Neural cell (in vitro differentiated cells): ENCODE measurements at regions not wholly inside any gene's neighbourhood (a gene's known extent, or its start where the extent isn't known, plus 50 kb on each side); places are given as distances from the start of the nearest gene placed in this dataset.

ENCODE experiments used
- H2AFZ ChIP-seq: fragments of 200-600, 300-800 bp; sonication (generic), shearing (Covaris generic); 2 replicates; pipeline ENCODE4 v1.6.0; 2014; ENCODE audit warnings: low read depth, mild to moderate bottlenecking, antibody characterized with exemption, low read length, moderate library complexity
- H3F3A ChIP-seq: fragments of 200-600 bp; shearing (Covaris generic); 2 replicates; pipeline ENCODE4 v1.6.1; 2016; ENCODE audit warnings: mild to moderate bottlenecking, moderate library complexity, mixed read lengths, antibody characterized with exemption, low read length; ENCODE audit not compliant: insufficient read depth, poor library complexity, severe bottlenecking
- H3K27ac ChIP-seq: fragments of 200-600, 300-800 bp; sonication (generic), shearing (Covaris generic); 2 replicates; pipeline ENCODE4 v1.5.1; 2014; ENCODE audit warnings: mild to moderate bottlenecking, low read length, moderate library complexity
- H3K27me3 ChIP-seq: fragments of 300-800, 200-600 bp; sonication (generic), shearing (Covaris generic); 2 replicates; pipeline ENCODE4 v1.6.0; 2014; ENCODE audit warnings: mild to moderate bottlenecking, low read depth, low read length, moderate library complexity; ENCODE audit not compliant: insufficient read depth
- H3K36me3 ChIP-seq: fragments of 300-800, 200-600 bp; sonication (generic), shearing (Covaris generic); 2 replicates; pipeline ENCODE4 v1.5.1; 2014; ENCODE audit warnings: mild to moderate bottlenecking, antibody characterized with exemption, low read length, moderate library complexity; ENCODE audit not compliant: insufficient read depth
- H3K4me2 ChIP-seq: fragments of 300-800, 200-600 bp; sonication (generic), shearing (Covaris generic); 2 replicates; pipeline ENCODE4 v1.6.0; 2014; ENCODE audit warnings: mild to moderate bottlenecking, low read length
- H3K4me3 ChIP-seq: fragments of 300-800, 200-600 bp; sonication (generic), shearing (Covaris generic); 2 replicates; pipeline ENCODE4 v1.5.1; 2014; ENCODE audit warnings: mild to moderate bottlenecking, low read length, moderate library complexity
- H3K79me2 ChIP-seq: fragments of 200-600 bp; shearing (Covaris generic); replicated peaks from 2 replicates; pipeline ENCODE4 v1.6.0; 2014; ENCODE audit warnings: mild to moderate bottlenecking, low read length, moderate library complexity; ENCODE audit not compliant: insufficient read depth
- H3K9ac ChIP-seq: fragments of 300-800, 200-600 bp; sonication (generic), shearing (Covaris generic); 2 replicates; pipeline ENCODE4 v1.6.1; 2016; ENCODE audit warnings: mild to moderate bottlenecking, low read length, mixed read lengths
- H3K9me2 ChIP-seq: fragments of 200-600 bp; shearing (Covaris generic); 2 replicates; pipeline ENCODE4 v1.6.1; 2016; ENCODE audit warnings: mild to moderate bottlenecking, low read length, mixed read lengths; ENCODE audit not compliant: insufficient read depth
- H3K9me3 ChIP-seq: fragments of 200-600, 300-800 bp; sonication (generic), shearing (Covaris generic); 2 replicates; pipeline ENCODE4 v1.6.1; 2016; ENCODE audit warnings: mild to moderate bottlenecking, mixed run types, low read length, moderate library complexity, mixed read lengths
- H4K20me1 ChIP-seq: fragments of 200-600 bp; shearing (Covaris generic); 2 replicates; pipeline ENCODE4 v1.6.1; 2016; ENCODE audit warnings: mild to moderate bottlenecking, mixed run types; ENCODE audit not compliant: insufficient read depth
- EP300 ChIP-seq: fragments of 450-650 bp; conservative IDR thresholded peaks from 2 replicates; pipeline ENCODE4 v1.6.1; 2014; ENCODE audit warnings: antibody characterized with exemption, mild to moderate bottlenecking, moderate library complexity; ENCODE audit not compliant: poor library complexity, severe bottlenecking
- EZH2 ChIP-seq: fragments of 200-600, 300-800 bp; shearing (Covaris generic), sonication (generic); IDR thresholded peaks from 2 replicates; pipeline ENCODE4 v1.6.1; 2014; ENCODE audit warnings: antibody characterized with exemption, low read length, borderline replicate concordance, mild to moderate bottlenecking; ENCODE audit not compliant: insufficient read depth, poor library complexity, severe bottlenecking
- MXI1 ChIP-seq: fragments of 450-650 bp; conservative IDR thresholded peaks from 2 replicates; pipeline ENCODE4 v1.6.1; 2014; ENCODE audit warnings: antibody characterized with exemption, mild to moderate bottlenecking; ENCODE audit not compliant: poor library complexity, severe bottlenecking
- POLR2AphosphoS5 ChIP-seq: IDR thresholded peaks from 2 replicates; pipeline ENCODE4 v1.6.1; 2012
- RAD21 ChIP-seq: fragments of 450-650 bp; conservative IDR thresholded peaks from 2 replicates; pipeline ENCODE4 v1.6.1; 2014; ENCODE audit warnings: antibody characterized with exemption, mild to moderate bottlenecking, moderate library complexity
- SMC3 ChIP-seq: fragments of 450-650 bp; conservative IDR thresholded peaks from 2 replicates; pipeline ENCODE4 v1.6.1; 2014; ENCODE audit warnings: antibody characterized with exemption, mild to moderate bottlenecking, moderate library complexity; ENCODE audit not compliant: poor library complexity
- TAF1 ChIP-seq: IDR thresholded peaks from 2 replicates; pipeline ENCODE4 v1.6.1; 2012; ENCODE audit warnings: low read depth
- TF ChIP-seq, protein P1 (sequence below): IDR thresholded peaks from 2 replicates; pipeline ENCODE4 v1.6.1; 2012; ENCODE audit warnings: borderline replicate concordance
- TF ChIP-seq, protein P2 (sequence below): fragments of 450-650 bp; IDR thresholded peaks from 2 replicates; pipeline ENCODE4 v1.5.1; 2014; ENCODE audit warnings: antibody characterized with exemption, mild to moderate bottlenecking, moderate library complexity; ENCODE audit not compliant: poor library complexity, severe bottlenecking

- Histone ChIP-seq H3K4me3 (no peak overlapping the region), H3K79me2 (no peaks in the 10 kb centered on the region), H3K9ac (no peak overlapping the region), H4K20me1 (no peaks in the 10 kb centered on the region), H3K27me3 (no peaks in the 10 kb centered on the region), H3F3A (no peaks in the 10 kb centered on the region), H3K4me2 (no peak overlapping the region), H3K9me2 (no peaks in the 10 kb centered on the region), H3K9me3 (no peaks in the 10 kb centered on the region), H3K36me3 (no peaks in the 10 kb centered on the region), H2AFZ (no peak overlapping the region), H3K27ac (no peak overlapping the region)
- TF ChIP-seq EP300: no peak
Measured at GRCh38 chr2:18061717-18062116, 183.2 kb downstream of the KCNS3 start.

GRCh38 chr2:18057657-18058056 is 179.2 kb downstream of the KCNS3 start:
- Histone ChIP-seq H3K9me2 (no peaks in the 10 kb centered on the region), H3F3A (no peaks in the 10 kb centered on the region), H2AFZ (no peak overlapping the region), H3K4me2 (no peak overlapping the region), H3K36me3 (no peaks in the 10 kb centered on the region), H3K9ac (no peak overlapping the region), H3K27me3 (no peaks in the 10 kb centered on the region), H3K9me3 (no peaks in the 10 kb centered on the region), H3K27ac (no peak overlapping the region), H3K4me3 (no peak overlapping the region), H3K79me2 (no peaks in the 10 kb centered on the region), H4K20me1 (no peaks in the 10 kb centered on the region)
- TF ChIP-seq SMC3 (no peak), TAF1 (no peak), POLR2AphosphoS5 (no peak), EZH2 (no peak), MXI1 (no peak), RAD21 (no peak), EP300 (no peak)
- TF ChIP-seq, protein P1, sequence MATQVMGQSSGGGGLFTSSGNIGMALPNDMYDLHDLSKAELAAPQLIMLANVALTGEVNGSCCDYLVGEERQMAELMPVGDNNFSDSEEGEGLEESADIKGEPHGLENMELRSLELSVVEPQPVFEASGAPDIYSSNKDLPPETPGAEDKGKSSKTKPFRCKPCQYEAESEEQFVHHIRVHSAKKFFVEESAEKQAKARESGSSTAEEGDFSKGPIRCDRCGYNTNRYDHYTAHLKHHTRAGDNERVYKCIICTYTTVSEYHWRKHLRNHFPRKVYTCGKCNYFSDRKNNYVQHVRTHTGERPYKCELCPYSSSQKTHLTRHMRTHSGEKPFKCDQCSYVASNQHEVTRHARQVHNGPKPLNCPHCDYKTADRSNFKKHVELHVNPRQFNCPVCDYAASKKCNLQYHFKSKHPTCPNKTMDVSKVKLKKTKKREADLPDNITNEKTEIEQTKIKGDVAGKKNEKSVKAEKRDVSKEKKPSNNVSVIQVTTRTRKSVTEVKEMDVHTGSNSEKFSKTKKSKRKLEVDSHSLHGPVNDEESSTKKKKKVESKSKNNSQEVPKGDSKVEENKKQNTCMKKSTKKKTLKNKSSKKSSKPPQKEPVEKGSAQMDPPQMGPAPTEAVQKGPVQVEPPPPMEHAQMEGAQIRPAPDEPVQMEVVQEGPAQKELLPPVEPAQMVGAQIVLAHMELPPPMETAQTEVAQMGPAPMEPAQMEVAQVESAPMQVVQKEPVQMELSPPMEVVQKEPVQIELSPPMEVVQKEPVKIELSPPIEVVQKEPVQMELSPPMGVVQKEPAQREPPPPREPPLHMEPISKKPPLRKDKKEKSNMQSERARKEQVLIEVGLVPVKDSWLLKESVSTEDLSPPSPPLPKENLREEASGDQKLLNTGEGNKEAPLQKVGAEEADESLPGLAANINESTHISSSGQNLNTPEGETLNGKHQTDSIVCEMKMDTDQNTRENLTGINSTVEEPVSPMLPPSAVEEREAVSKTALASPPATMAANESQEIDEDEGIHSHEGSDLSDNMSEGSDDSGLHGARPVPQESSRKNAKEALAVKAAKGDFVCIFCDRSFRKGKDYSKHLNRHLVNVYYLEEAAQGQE: no peak
- TF ChIP-seq, protein P2, sequence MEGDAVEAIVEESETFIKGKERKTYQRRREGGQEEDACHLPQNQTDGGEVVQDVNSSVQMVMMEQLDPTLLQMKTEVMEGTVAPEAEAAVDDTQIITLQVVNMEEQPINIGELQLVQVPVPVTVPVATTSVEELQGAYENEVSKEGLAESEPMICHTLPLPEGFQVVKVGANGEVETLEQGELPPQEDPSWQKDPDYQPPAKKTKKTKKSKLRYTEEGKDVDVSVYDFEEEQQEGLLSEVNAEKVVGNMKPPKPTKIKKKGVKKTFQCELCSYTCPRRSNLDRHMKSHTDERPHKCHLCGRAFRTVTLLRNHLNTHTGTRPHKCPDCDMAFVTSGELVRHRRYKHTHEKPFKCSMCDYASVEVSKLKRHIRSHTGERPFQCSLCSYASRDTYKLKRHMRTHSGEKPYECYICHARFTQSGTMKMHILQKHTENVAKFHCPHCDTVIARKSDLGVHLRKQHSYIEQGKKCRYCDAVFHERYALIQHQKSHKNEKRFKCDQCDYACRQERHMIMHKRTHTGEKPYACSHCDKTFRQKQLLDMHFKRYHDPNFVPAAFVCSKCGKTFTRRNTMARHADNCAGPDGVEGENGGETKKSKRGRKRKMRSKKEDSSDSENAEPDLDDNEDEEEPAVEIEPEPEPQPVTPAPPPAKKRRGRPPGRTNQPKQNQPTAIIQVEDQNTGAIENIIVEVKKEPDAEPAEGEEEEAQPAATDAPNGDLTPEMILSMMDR: no peak

GRCh38 chr2:18055290-18055689 is 176.8 kb downstream of the KCNS3 start:
- no peaks in the 10 kb centered on the region for H3F3A ChIP-seq
- no peak overlapping the region for H3K27ac ChIP-seq
- no peak overlapping the region for H2AFZ ChIP-seq
- no peaks in the 10 kb centered on the region for H3K9me2 ChIP-seq
- no peaks in the 10 kb centered on the region for H3K79me2 ChIP-seq
- H3K9me3 ChIP-seq: no peaks in the 10 kb centered on the region
- H4K20me1 ChIP-seq: no peaks in the 10 kb centered on the region
- H3K4me3 ChIP-seq: no peak overlapping the region
- no peak overlapping the region for H3K9ac ChIP-seq
- H3K27me3 ChIP-seq: no peaks in the 10 kb centered on the region
- H3K4me2 ChIP-seq: no peak overlapping the region
- no peaks in the 10 kb centered on the region for H3K36me3 ChIP-seq
- TF ChIP-seq SMC3 (no peak), MXI1 (no peak), POLR2AphosphoS5 (no peak), EP300 (no peak), TAF1 (no peak), EZH2 (no peak), RAD21 (no peak)
- TF ChIP-seq, protein P2: no peak
- TF ChIP-seq, protein P1: no peak
